ENCODE measurements at regions not wholly inside any gene's neighbourhood (a gene's known extent, or its start where the extent isn't known, plus 50 kb on each side); places are given as distances from the start of the nearest gene placed in this dataset.
A peak's percentile ranks its signal among the peaks of the same experiment; 100 is the strongest.

- intact Hi-C loops (cut with DNase I), result loop anchor here (10.0 kb wide), 1 partner anchor 61 kb away; no protein-coding TSS in a partner anchor
- H3K27ac ChIP-seq, result no peak overlapping the region
- TF ChIP-seq CTCF (IDR thresholded peaks at IDR 0.05) (no peak), POLR2A (IDR thresholded peaks at IDR 0.05) (no peak)
- peaks cover 11% of the 10 kb centered on the region for H3K4me1 ChIP-seq
- H3K4me3 ChIP-seq, result no peak overlapping the region
- no peaks in the 10 kb centered on the region for H3K36me3 ChIP-seq (replicated peaks in 1 of 2; ENCODE audit: insufficient read depth in 1 of 2, low read depth in 2 of 2)
- DNase-seq (no peak), ATAC-seq (peak; percentile 13)
- H3K9me3 ChIP-seq, result no peaks in the 10 kb centered on the region
- WGBS, 2 donors, result 9 to 13% methylated on average over 16 of the region's 16 CpGs
- no peaks in the 10 kb centered on the region for H3K27me3 ChIP-seq
Measured at GRCh38 chr7:54663603-54664234, 95.3 kb downstream of the SEC61G start.

GRCh38 chr7:54663186-54663585 is 95.8 kb downstream of the SEC61G start:
- H3K27me3 ChIP-seq, result no peaks in the 10 kb centered on the region

GRCh38 chr7:54662701-54663100 is 96.3 kb downstream of the SEC61G start:
- 55 to 63% methylated on average over 7 of the region's 7 CpGs for WGBS, 2 donors

More at GRCh38 chr7:54663186-54663585, 95.8 kb downstream of the SEC61G start:
- Histone ChIP-seq H3K4me1 (peaks cover 11% of the 10 kb centered on the region), H3K4me3 (no peak overlapping the region), H3K36me3 (replicated peaks in 1 of 2; ENCODE audit: insufficient read depth in 1 of 2, low read depth in 2 of 2) (no peaks in the 10 kb centered on the region), H3K9me3 (no peaks in the 10 kb centered on the region), H3K27ac (no peak overlapping the region)
- no peak for DNase-seq
- 59 to 80% methylated on average over 13 of the region's 13 CpGs for WGBS, 2 donors
- TF ChIP-seq POLR2A (IDR thresholded peaks at IDR 0.05) (no peak), CTCF (IDR thresholded peaks at IDR 0.05) (no peak)
- no peak for ATAC-seq
- intact Hi-C loops (cut with DNase I), result loop anchor here (10.0 kb wide), 1 partner anchor 62 kb away; no protein-coding TSS in a partner anchor

GRCh38 chr7:54653905-54654304 is 105.1 kb downstream of the SEC61G start:
- no peak overlapping the region for H3K4me3 ChIP-seq
- TF ChIP-seq CTCF (IDR thresholded peaks at IDR 0.05), result no peak
- no peak for TF ChIP-seq POLR2A (IDR thresholded peaks at IDR 0.05)
- H3K27me3 ChIP-seq, result no peaks in the 10 kb centered on the region
- 49 to 57% methylated on average over 3 of the region's 3 CpGs for WGBS, 2 donors
- no peak for ATAC-seq
- no peaks in the 10 kb centered on the region for H3K9me3 ChIP-seq
- intact Hi-C loops (cut with DNase I), result no loop called here
- no peak for DNase-seq
- no peaks in the 10 kb centered on the region for H3K36me3 ChIP-seq (replicated peaks in 1 of 2; ENCODE audit: insufficient read depth in 1 of 2, low read depth in 2 of 2)
- H3K27ac ChIP-seq, result no peak overlapping the region
- H3K4me1 ChIP-seq, result no peaks in the 10 kb centered on the region

More at GRCh38 chr7:54662701-54663100, 96.3 kb downstream of the SEC61G start:
- no peak overlapping the region for H3K4me3 ChIP-seq
- ATAC-seq, result no peak
- TF ChIP-seq CTCF (IDR thresholded peaks at IDR 0.05) (no peak), POLR2A (IDR thresholded peaks at IDR 0.05) (no peak)
- H3K27ac ChIP-seq, result no peak overlapping the region
- no peaks in the 10 kb centered on the region for H3K36me3 ChIP-seq (replicated peaks in 1 of 2; ENCODE audit: insufficient read depth in 1 of 2, low read depth in 2 of 2)
- H3K27me3 ChIP-seq, result no peaks in the 10 kb centered on the region
- H3K9me3 ChIP-seq, result no peaks in the 10 kb centered on the region
- H3K4me1 ChIP-seq, result peaks cover 11% of the 10 kb centered on the region
- no peak for DNase-seq
- intact Hi-C loops (cut with DNase I), result loop anchor here (10.0 kb wide), 1 partner anchor 62 kb away; no protein-coding TSS in a partner anchor

- WGBS, 2 donors, result 47 to 54% methylated on average over 6 of the region's 6 CpGs
Measured at GRCh38 chr7:54643064-54643463, 100.9 kb downstream of the VSTM2A start.

More at GRCh38 chr7:54643064-54643463, 100.9 kb downstream of the VSTM2A start:
- DNase-seq, result no peak
- H3K27me3 ChIP-seq, result no peaks in the 10 kb centered on the region
- no peak for ATAC-seq
- H3K9me3 ChIP-seq, result no peaks in the 10 kb centered on the region
- intact Hi-C loops (cut with DNase I), result no loop called here
- H3K27ac ChIP-seq, result no peak overlapping the region
- TF ChIP-seq CTCF (IDR thresholded peaks at IDR 0.05) (no peak), POLR2A (IDR thresholded peaks at IDR 0.05) (no peak)
- H3K4me3 ChIP-seq, result no peak overlapping the region
- H3K36me3 ChIP-seq (replicated peaks in 1 of 2; ENCODE audit: insufficient read depth in 1 of 2, low read depth in 2 of 2), result no peaks in the 10 kb centered on the region
- no peaks in the 10 kb centered on the region for H3K4me1 ChIP-seq
